Globus pallidus (tissue), 1 donor: ENCODE measurements at regions not wholly inside any gene's neighbourhood (a gene's known extent, or its start where the extent isn't known, plus 50 kb on each side); places are given as distances from the start of the nearest gene placed in this dataset.

ENCODE experiments used
- DNase-seq: peaks from one replicate; pipeline ENCODE4 v3.0.0-alpha.2; 2015; ENCODE audit warnings: low spot score

DNA sequence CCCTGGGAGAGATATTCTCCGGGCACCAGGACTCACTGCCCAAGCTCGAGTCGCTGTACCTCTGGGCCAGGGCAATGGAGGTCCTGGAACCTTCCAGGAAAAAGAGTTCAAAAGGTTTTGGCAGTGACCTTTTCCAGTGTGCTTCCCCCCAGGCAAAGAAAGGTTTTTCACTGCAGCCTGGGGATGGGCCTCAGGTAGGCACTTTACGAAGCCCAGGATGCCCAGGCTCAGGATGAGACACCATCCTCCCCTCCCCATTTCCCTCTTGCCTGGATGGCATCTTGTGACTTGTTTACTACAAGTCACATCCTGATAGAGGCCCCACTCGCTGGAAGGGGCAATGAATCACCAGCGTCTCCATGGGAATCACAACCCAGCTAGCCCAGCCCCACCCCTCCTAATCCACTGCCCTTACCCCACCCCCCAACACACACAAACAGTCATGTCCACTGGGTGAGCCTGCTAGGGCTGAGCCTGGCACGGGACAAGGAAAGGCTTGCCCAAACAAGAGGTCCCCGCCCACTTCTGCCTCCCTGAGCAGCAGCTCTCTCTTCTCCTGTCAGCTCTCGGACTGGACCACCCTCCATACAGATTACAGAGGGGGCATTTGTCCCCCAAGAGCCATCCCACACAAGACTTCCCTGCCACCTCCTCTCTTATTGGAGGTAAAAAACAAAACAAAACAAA lies 93.8 kb upstream of the SMNDC1 start:
- no peak for DNase-seq

DNA sequence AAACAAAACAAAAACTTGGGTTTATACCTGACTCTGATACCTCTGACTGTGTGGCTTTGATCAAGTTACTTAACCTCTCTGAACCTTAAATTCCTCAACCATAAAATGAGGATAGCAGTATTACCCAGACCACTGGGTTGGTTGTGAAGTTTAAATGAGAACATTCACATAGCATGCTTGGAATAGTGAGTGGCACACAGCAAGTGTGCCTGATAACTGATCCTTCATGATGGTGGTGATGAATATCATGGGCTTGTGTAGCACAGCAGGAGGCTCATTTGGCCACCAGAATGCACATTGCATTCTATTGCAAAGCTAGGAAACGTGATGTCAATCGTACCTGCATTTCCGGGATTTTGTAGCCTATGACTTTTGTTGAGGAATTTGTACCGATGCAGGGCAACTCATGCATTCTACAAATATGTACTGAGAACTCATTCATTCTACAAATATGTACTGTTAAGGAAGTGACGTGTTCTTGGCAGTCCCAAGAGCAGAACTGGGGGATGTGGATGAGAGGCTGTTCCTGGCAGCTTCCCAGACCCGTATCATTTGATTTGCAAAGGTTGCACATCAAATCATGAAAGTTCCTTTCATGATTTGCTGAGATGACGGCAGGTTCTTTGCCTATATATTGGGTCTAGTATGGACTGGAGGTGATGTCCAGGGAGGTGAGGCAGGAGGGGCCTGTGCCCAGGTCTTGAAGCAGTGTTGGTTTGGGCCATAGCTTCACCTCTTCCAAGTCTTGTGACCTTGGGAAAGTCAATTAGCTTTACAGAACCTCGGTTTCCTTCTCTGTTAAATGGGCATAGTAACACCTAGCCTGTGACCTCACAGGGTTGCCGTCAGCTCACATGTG lies 94.6 kb upstream of the SMNDC1 start:
- DNase-seq, result no peak

DNA sequence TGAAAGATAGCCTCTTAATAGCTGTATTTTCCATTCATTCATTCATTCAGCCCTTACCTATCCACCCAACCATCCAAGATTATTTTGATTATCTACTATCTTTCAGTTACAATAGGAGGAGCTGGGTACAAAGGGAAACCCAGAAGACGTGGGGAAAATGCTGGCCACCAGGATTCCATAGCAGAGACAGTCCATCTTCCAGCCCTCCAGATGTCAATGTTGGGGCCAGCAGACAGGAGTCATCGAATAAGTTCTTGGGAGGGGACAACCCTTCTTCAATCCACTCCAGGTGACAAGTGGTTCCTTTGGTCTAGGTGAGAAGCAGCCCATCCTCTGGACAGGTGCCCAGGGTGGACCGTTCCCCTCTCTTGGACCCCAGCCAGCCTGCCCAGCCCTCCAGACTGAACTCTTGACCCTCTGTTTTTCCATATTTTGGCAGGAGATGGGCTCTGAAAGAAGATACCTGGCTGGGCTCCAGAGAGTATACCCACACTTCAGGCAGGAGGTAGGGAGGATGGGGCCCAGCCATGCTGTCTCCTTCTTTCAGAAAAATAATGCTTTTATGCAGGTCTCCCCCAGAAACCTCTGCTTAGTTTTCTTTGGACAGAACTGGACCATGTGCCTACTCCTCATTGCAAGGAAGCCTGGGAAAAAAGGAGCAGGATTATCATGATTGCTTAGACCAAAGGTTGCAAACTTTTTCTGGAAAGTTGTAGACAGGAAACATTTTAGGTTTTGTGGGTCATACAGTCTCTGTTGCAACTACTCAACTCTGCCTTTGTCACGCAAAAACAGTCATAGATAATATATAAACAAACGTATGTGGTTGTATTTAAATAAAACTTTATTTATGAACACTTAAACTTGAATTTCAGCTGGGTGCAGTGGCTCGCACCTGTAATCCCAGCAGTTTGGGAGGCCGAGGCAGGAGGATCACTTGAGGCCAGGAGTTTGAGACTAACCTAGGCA lies 95.5 kb upstream of the SMNDC1 start:
- no peak for DNase-seq

DNA sequence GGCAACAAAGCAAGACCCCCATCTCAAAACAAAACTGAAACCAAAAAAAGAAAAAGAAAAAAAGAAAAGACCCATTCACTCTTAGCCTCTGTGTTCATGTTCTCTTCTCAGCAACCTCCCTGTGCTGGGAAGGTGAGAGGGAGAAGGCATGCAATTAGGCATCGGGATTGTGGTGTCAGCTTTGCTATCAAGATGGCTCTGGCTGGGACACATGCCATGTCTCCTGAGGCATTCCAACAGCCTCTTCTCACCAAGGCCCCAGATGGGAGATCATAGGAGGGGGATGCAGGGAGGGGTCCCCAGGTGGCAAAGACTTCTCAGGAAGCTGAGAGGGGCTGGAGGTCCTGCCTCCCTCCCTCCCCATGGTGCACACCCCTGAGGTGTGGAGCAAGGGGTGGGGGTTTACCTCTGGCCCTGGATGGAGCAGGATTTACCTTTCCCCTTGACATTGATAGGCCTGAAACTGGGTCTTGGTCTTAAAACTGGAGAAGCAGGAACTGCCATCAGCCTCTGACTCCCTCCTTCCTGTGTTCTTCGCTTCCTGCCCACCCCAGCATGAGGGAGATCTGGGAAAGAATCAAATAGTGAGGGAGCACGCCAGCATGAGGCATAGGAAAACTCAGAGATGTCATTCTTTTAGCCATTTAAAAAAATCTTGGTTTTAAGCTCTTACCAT lies 96.2 kb upstream of the DUSP5 start:
- DNase-seq, result no peak

DNA sequence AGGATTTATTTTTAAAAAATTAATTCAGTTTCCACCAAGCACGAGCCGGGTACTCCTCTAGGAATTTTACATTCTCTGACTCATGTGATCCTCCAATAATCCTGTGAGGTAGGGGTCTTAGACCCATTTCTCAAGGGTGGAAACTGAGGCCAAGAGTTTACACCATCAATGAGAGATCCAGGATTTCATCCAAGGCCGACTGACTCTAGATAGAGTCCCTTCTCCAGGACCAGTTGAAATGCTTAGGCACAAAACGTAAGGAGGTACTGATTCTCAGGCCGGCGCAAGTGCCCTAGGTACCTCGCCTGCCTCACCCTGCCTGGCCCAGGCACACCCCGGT lies 95.7 kb upstream of the DUSP5 start:
- DNase-seq, result no peak

DNA sequence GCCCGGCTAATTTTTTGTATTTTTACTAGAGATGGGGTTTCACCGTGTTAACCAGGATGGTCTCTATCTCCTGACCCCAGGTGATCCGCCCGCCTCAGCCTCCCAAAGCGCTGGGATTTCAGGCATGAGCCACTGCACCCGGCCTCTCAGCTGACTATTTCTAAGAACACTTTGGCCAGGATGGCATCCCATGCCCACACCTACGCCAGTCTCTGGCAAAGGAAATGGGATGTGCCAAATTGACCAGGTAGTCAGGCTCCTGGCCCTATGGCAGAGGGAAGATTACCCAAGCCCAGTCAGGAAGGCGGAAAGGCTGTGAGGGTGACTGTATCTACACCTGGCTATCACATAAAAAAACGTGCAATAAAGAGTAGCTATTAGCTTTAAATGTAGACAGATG lies 94.1 kb upstream of the DUSP5 start:
- no peak for DNase-seq

DNA sequence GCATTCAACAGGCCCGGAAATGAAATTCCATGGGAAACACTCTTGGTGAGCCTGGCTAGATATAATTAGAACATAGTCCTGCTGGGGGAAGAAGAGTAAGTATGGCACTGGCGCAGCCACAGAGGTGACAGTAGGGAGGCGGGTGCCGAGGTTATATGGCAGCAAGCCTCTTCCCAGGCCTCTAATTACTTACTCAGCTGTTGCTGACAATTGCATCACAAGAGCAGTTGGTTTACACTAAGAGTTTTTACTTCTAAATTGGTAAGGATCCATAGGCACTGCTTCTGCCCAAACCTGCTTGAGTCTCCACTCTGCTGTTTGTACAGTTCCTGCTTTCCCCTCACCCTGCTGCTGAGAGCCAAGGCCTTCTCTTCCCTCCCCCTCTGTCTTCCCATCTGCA lies 93.3 kb upstream of the DUSP5 start:
- DNase-seq, result no peak

DNA sequence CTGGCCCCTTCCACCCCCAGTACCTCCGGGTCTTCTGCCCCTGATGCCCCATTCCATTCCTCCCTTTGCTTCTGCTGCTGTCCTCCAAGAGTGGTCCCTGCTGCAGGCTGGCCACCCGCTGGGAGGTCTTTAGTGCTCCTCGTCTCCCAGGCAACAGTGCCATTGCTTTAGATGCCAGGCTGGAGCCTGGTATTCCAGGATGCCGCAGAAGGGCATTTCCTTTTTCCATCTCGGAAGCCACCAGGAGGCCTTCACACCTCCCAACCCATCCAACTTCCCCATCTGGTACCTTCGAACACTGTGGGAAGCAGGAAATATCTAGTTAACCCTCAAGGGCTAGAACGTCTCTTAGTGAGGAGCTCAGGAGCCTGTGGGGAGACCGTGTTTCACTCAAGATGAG lies 92.9 kb upstream of the DUSP5 start:
- no peak for DNase-seq

DNA sequence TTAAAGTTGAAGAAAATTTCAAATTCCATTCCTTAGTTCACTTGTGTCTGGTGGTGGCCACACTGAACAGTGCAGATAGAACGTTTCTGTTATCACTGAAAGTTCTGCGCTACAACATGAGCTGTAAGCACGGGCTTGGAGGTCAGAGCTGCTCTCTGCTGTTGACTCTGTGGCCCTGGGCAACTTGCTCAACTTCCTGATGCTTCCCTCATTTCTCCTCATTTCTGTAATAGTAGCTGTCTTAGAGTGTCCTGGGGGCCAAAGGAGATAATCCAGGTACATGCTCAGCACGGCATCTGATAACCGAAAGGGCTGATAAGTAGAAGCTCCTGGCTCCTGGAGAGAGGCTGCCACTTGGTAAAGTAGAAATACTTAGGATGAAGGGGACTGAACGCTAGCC lies 92.3 kb upstream of the DUSP5 start:
- DNase-seq, result no peak

DNA sequence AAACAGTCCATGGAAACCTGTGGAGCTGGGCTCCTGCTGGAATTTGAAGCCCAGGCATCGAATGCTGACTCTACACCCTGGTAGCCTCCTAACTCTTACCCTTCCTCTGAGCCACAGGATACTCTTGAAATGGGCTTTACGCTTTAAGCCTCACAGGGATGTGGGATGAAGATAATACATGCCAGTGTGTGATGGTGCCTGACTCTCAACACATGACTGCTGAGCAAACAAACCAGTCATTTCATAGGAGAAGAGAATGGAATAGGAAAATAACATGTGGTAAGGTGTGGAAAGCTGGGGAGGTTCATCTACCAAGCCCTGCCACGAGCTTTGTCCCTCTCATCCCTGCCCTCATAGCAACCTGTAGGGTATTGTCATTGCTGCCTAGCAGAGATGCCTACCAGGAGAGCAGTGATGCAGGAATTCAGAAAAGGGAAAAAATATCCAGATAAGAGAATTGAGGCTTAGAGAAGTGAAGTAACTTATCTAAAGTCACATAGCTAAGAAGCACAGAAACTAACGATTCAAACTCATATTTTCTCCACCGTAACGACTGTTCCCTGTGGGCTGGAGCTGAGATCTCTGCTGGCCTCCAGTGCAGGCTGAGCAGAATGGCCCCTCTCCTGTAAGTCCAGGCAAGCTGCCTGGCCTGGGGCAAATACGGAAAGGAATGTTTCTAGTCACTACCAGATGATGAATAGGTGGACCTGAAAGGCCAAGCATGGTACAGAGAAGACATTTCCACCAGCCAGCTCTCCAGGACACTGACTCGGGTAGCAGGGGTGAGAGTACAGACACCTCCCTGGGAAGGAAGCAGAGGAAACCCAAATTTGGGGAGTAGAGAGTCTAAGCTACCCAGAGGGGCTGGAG lies 90.2 kb upstream of the DUSP5 start:
- DNase-seq, result no peak

DNA sequence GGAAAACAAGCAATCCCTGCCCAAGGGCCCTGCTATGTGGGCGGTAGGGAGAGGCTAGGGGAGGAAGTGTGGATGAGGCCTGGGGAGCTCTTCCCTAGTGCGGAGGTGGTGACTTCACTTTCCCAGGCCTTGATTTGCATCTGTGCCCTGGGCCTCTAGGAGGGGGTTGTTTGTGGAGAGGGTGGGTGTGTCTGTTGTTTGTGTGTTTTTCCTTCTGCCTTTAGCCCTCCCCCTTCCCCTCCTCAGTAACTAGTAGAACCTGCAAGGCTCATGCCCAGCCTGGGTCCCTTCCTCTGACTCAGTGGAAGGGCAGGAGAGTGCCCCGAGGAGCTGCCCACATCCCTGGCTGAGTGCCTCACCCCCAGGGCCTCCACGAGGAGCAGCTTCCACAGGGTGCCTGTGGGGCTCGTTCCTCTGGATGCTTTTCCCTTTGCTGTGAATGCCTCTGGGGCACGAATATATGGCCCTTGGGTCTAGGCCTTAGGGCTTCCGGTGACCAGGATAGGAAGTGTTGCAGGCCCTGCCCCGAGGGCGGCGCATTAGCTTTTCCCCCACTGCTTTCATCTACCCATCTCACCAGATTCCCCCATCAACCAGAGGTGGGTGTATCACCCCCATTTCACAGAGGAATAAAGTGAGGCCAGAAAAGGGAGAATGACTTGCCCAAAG lies 89.4 kb upstream of the DUSP5 start:
- no peak for DNase-seq

DNA sequence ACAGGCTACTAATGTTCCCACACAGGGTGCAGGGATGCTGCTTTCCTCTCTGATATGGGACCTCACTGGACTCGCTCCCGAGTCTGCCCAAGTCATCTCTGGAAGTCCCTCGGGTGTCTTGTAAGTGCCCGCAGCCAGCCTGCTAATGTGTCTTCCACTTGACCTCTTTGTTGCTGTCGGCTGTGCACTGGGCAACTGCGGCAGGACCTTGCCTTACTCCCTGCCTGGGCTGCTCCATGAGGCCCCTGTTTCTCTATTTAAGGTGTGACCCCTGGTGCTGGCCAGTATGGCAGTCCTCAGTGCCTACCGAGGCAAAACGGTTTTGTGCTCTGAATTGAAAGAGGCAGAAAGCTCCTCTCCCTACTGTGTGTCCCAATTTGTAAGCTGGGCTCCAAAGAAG lies 88.8 kb upstream of the DUSP5 start:
- no peak for DNase-seq

DNA sequence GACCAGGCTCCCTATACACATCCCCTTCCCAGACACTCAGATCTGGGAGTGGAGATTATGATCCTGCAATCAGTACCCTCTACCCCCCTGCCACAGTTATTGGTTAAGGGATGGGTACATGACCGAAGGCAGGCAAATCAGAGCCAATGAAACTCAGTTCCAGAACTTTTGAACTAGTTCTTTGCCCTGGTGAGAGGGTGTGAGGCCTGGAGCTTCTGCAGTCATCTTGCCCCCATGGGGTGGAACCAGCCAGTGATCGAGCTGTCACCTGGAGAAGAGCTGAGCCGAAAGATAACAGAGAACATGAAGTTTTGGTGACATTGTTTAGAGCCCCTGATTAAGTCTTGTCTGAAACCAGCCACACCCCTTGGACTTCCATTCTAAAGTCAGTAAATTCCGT lies 88.2 kb upstream of the DUSP5 start:
- DNase-seq, result no peak

DNA sequence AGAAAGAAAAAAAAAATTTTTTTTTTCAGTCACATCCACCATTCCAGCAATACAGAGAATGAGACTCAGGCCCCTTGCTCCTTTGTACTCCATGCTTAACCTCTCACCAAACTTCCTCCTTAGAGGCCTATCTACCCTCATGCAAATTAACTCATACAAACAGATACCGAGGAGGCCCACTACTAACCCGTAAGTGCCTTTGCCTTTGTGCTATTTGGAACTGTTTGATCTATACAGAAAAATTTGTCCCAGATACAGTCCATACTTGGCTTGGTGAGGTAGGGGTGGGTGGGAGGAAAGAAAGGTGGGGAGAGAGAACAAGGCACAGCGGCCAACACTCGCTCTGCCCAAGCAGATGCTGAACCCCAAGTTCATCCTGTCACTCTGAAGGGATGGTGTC lies 87.8 kb upstream of the DUSP5 start:
- no peak for DNase-seq

DNA sequence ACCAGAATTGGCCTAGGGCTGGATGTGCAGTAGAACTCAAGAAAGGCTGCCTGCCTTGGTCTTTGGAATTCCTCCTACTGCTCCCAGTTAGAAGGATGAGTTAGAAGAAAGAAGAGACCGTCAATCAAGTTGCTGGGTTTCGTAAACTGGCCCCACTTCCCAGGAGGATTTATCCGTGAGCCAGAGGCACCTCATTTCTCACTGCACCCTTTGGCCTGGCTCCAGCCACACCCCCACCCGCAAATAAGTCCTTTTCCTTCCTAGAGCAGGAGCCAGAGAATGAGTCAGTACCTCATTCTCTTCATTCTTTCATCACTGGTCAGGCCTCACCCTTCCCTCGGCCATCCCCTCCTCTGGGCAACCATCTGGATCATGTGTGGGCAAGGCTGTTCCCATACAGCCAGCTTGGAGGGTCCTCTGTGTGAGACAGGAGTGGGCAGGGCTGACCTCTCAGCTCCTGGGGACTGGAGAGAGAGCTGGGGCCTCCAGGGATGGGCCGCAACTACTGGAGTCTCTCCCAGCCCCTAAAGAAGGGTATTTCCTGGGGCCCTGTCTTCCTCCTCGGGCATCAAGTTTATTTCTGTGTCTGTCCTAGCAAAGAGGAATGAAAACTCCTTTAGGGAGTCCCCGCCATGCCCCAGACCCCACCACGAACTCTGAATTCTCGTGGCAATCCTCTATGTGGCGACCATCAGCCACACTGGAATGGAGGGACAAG lies 87.2 kb upstream of the DUSP5 start:
- DNase-seq, result no peak

DNA sequence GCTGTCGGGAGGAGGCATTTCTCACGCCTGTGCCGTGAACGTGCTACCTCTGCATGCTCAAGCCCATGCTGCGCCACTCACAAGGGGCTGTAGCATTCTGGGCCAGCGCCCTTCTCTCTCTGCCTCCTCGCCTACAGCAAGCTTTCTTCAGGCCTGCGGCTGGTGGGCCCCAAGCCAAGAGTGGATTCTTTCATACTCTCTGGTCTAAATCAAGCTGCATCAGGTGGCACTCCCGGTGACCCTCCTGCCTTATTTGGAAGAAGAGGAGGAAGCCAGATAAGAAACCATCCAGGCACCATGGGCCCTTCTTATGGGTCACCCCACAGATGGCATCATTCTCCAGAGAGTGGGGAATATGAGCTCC lies 86.7 kb upstream of the DUSP5 start:
- no peak for DNase-seq

DNA sequence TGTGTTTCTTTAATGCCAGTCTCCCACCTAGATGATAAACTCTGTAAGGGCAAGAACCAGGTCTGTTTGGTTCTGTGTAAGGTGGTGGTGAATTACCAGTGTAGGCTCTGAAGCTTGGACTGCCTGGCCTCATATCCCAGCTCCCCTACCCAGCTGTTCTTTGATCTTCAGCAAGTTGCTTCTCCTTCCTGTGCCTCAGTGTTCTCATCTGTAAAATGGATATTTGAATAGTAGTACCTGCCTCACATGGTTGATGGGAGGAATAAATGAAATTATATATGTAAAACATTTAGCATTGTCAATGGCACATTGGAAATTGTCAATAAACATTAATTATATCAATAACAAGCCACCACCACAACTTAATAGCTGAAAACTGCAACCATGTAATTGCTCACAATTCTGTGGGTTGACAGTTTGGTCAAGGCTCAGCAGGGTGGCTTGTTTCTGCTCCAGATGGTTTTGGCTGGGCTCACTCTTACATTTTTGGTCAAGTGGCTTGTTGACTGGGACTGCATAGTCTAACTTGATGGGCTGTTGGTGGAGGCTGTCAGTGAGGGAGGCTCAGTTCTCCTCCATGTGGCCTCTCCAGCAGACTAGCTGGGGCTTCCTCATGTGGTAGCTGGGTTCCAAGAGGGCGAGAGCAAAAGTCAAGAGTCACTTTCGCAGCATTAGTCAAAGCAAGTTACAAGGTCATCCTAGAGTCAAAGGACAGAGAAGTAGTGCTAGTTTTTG lies 84.5 kb upstream of the DUSP5 start:
- no peak for DNase-seq

DNA sequence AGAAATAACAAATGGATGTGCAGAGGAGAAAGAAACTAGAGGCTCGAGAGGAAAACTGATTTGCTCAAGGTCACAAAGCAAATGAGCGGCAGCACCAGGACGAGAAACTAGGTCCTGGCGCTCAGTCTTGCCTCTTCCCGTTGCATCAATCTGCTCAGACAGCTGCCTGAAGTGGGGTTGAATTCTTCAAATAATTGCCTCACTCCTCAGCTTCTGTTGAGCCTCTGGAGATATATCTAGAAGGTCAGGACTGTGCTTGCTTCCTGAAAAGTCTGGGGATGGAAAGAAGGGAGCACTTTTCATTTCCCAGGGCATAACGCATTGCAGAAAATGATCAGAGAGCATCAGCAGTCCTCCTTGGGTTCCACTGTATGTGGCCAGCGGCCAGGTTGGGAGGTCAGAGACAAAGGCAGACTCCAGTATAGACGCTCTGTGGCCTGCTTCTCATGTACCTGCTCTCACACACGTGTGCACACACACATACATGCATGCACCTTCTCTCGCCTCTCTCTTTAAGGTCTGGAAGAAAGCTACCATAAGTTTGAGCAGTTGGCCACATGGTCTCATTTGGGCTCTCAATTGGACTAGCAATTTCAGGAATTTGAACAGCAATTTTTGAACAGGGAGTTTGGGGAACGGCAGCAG lies 83.7 kb upstream of the DUSP5 start:
- no peak for DNase-seq
